AG04449 (cell line): ENCODE measurements at regions not wholly inside any gene's neighbourhood (a gene's known extent, or its start where the extent isn't known, plus 50 kb on each side); places are given as distances from the start of the nearest gene placed in this dataset.
"Not testable (repeated sequence)": the region's sequence is repeated elsewhere in the genome, so short reads cannot be mapped to it uniquely, and the experiment has no call there.

ENCODE experiments used
- CTCF ChIA-PET: fragments of 350-600 bp; formaldehyde crosslinking; extraction: SDS; loops from one replicate; lab custom pipeline; 2021; ENCODE audit warnings: antibody characterized with exemption; lab: Yijun Ruan, JAX
- POLR2A ChIA-PET: fragments of 400-600, 350-600 bp; formaldehyde crosslinking; extraction: SDS; loops from one replicate; lab custom pipeline; 2020; ENCODE audit warnings: antibody characterized with exemption, inconsistent platforms; lab: Yijun Ruan, JAX
- DNase-seq: peaks from one replicate; pipeline ENCODE4 v3.0.0-alpha.2; 2010; ENCODE audit warnings: low read depth, low spot score
- H3K4me3 ChIP-seq: 2 replicates; pipeline ENCODE4 v1.5.1; 2011; ENCODE audit warnings: low read depth, mild to moderate bottlenecking, control low read depth, low read length
- TF ChIP-seq, protein P1 (sequence below): IDR thresholded peaks from one replicate; pipeline ENCODE4 v1.5.1; 2011; ENCODE audit warnings: mild to moderate bottlenecking, moderate library complexity, low read length, control low read depth, inconsistent platforms; ENCODE audit not compliant: insufficient read depth; ENCODE audit errors: missing control alignments

- no peak for DNase-seq
- POLR2A ChIA-PET, result no interaction called here
- CTCF ChIA-PET, result no interaction called here
- no peak overlapping the region for H3K4me3 ChIP-seq
- TF ChIP-seq, protein P1, sequence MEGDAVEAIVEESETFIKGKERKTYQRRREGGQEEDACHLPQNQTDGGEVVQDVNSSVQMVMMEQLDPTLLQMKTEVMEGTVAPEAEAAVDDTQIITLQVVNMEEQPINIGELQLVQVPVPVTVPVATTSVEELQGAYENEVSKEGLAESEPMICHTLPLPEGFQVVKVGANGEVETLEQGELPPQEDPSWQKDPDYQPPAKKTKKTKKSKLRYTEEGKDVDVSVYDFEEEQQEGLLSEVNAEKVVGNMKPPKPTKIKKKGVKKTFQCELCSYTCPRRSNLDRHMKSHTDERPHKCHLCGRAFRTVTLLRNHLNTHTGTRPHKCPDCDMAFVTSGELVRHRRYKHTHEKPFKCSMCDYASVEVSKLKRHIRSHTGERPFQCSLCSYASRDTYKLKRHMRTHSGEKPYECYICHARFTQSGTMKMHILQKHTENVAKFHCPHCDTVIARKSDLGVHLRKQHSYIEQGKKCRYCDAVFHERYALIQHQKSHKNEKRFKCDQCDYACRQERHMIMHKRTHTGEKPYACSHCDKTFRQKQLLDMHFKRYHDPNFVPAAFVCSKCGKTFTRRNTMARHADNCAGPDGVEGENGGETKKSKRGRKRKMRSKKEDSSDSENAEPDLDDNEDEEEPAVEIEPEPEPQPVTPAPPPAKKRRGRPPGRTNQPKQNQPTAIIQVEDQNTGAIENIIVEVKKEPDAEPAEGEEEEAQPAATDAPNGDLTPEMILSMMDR, result no peak
Measured at GRCh38 chr14:45610318-45610717, 357.3 kb upstream of the MIS18BP1 start.

GRCh38 chr14:45587142-45587541, 334.1 kb upstream of the MIS18BP1 start:
- TF ChIP-seq, protein P1, result no peak
- ChIA-PET POLR2A (no interaction called here), CTCF (no interaction called here)
- no peak overlapping the region for H3K4me3 ChIP-seq
- DNase-seq, result no peak

- H3K4me3 ChIP-seq, result no peak overlapping the region
- DNase-seq, result no peak
- ChIA-PET CTCF (no interaction called here), POLR2A (no interaction called here)
- TF ChIP-seq, protein P1, result no peak
Measured at GRCh38 chr14:45559626-45560025, 306.6 kb upstream of the MIS18BP1 start.

GRCh38 chr14:45558183-45558582, 305.2 kb upstream of the MIS18BP1 start:
- DNase-seq, result no peak
- H3K4me3 ChIP-seq, result no peak overlapping the region
- ChIA-PET POLR2A (no interaction called here), CTCF (no interaction called here)
- TF ChIP-seq, protein P1, result no peak

DNA sequence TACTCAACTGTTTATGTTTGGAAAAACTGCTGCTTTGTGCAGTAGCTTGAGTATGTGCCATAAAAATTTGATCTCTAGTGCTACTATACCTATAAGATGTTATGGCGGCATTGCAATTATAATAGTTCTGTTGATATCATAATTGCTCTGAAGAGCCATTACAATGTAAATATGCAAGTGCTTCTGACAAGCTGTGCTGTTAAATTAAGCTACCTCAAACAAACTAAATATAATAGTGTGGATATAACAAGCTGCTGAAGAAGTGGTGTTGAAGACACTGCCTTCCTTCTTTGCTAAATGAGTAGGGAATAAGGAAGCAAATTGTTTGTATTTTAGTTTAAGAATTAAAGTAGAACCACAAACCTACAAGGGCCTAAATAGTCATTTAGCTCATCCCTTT, 301.0 kb upstream of the MIS18BP1 start:
- TF ChIP-seq, protein P1, result no peak
- ChIA-PET CTCF (no interaction called here), POLR2A (no interaction called here)
- no peak for DNase-seq
- H3K4me3 ChIP-seq, result no peak overlapping the region

DNA sequence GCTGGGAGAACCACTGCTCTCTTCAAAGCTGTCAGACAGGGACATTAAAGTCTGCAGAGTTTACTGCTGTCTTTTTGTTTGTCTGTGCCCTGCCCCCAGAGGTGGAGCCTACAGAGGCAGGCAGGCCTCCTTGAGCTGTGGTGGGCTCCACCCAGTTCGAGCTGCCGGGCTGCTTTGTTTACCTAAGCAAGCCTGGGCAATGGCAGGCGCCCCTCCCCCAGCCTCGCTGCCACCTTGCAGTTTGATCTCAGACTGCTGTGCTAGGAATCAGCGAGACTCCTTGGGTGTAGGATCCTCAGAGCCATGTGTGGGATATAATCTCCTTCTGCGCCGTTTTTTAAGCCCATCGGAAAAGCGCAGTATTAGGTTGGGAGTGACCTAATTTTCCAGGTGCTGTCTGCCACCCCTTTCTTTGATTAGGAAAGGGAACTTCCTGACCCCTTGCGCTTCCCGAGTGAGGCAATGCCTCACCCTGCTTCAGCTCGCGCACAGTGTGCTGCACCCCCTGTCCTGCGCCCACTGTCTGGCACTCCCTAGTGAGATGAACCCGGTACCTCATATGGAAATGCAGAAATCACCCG, 298.3 kb upstream of the MIS18BP1 start:
- H3K4me3 ChIP-seq, CTCF ChIA-PET, POLR2A ChIA-PET, DNase-seq: not testable (repeated sequence)

DNA sequence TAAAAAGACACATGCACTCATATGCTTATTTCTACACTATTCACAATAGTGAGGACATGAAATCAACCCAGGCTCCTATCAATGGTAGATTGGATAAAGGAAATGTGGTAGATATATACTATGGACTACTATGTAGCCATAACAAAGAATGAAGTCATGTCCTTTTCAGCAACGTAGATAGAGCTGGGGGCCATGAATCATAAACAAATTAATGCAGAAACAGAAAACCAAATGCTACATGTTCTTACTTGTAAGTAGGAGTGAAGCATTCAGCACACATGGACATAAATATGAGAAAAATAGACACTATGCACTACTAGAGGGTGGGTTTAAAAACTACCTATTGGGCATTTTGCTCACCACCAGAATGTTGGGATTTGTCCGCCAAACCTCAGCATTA, 278.0 kb upstream of the MIS18BP1 start:
- TF ChIP-seq, protein P1, result no peak
- ChIA-PET POLR2A (no interaction called here), CTCF (no interaction called here)
- H3K4me3 ChIP-seq, result no peak overlapping the region
- DNase-seq, result no peak
